GM12878 (cell line): ENCODE measurements at regions not wholly inside any gene's neighbourhood (a gene's known extent, or its start where the extent isn't known, plus 50 kb on each side); places are given as distances from the start of the nearest gene placed in this dataset.

ENCODE experiments used
- ATAC-seq: fragments of 200-7000 bp; cut with Tn5 transposase; 3 replicates; pipeline ENCODE4 v1.9.1; 2020; ENCODE audit warnings: mild to moderate bottlenecking, moderate library complexity
- BruUV-seq: library from RNA; stranded (reverse); fragments of 400-500 nt; replicated peaks from 2 replicates; lab custom pipeline; 2021; lab: Mats Ljungman, UMichigan
- CTCF ChIA-PET: fragments of 300-600 bp; sonication (Branson Sonifier 250); formaldehyde crosslinking; extraction: SDS; loops from one replicate; lab custom pipeline; 2021; ENCODE audit warnings: inconsistent platforms; lab: Yijun Ruan, JAX
- POLR2A ChIA-PET: fragments of 350-600 bp; formaldehyde crosslinking; extraction: SDS; loops from one replicate; lab custom pipeline; 2021; ENCODE audit warnings: inconsistent platforms; lab: Charles Lee
- RAD21 ChIA-PET: fragments of 300-600 bp; sonication (Branson Sonifier 250); formaldehyde crosslinking; loops from one replicate; lab custom pipeline; 2023; ENCODE audit warnings: antibody characterized with exemption; ENCODE audit not compliant: unreplicated experiment; lab: Charles Lee
- SMC1A ChIA-PET: fragments of 300-600 bp; sonication (Branson Sonifier 250); formaldehyde crosslinking; loops from one replicate; lab custom pipeline; 2023; ENCODE audit not compliant: unreplicated experiment, uncharacterized antibody; lab: Charles Lee
- DNase-seq: peaks from one replicate; pipeline ENCODE4 v3.0.0-alpha.2; 2011; ENCODE audit warnings: low read depth, low spot score
- FAIRE-seq: peaks from 3 replicates; lab custom pipeline; 2011; peaks lifted over from hg19 to GRCh38; lab: Jason Lieb, UNC
- H2AFZ ChIP-seq: 2 replicates; pipeline ENCODE4 v1.6.0; 2011; ENCODE audit warnings: low read depth, low read length, control low read depth; ENCODE audit not compliant: control insufficient read depth
- H3K27ac ChIP-seq: 2 replicates; pipeline ENCODE4 v1.5.1; 2011; ENCODE audit warnings: control low read depth; ENCODE audit not compliant: control insufficient read depth, insufficient read depth
- H3K27me3 ChIP-seq, 2 experiments: replicated peaks in 1 of 2; 2 replicates each; pipeline versions ENCODE4 v1.6.0 to v1.6.1; 2011; ENCODE audit warnings: low read length in 1 of 2; ENCODE audit not compliant: control insufficient read depth in 2 of 2, insufficient read depth in 2 of 2
- H3K36me3 ChIP-seq, 2 experiments: 2 replicates each; pipeline ENCODE4 v1.5.1; 2011; ENCODE audit warnings: low read length in 1 of 2; ENCODE audit not compliant: control insufficient read depth in 2 of 2, insufficient read depth in 2 of 2
- H3K4me1 ChIP-seq: 2 replicates; pipeline ENCODE4 v1.6.1; 2011; ENCODE audit warnings: mild to moderate bottlenecking, low read length, moderate library complexity, mixed read lengths; ENCODE audit not compliant: control insufficient read depth, insufficient read depth
- H3K4me2 ChIP-seq: 2 replicates; pipeline ENCODE4 v1.6.0; 2011; ENCODE audit warnings: control low read depth; ENCODE audit not compliant: control insufficient read depth, insufficient read depth
- H3K4me3 ChIP-seq: fragments of 200-600 bp; sonication (generic); 2 replicates; pipeline ENCODE4 v1.5.1; 2016
- H3K79me2 ChIP-seq: 2 replicates; pipeline ENCODE4 v1.6.0; 2011; ENCODE audit warnings: low read length; ENCODE audit not compliant: control insufficient read depth, insufficient read depth
- H3K9ac ChIP-seq: 2 replicates; pipeline ENCODE4 v1.8.0; 2011; ENCODE audit warnings: low read length, control low read depth, mixed read lengths; ENCODE audit not compliant: control insufficient read depth, insufficient read depth
- H3K9me3 ChIP-seq: replicated peaks from 3 replicates; pipeline ENCODE4 v1.5.1; 2011; ENCODE audit warnings: mild to moderate bottlenecking, low read length; ENCODE audit not compliant: control insufficient read depth, insufficient read depth
- H4K20me1 ChIP-seq: 2 replicates; pipeline ENCODE4 v1.6.0; 2011; ENCODE audit not compliant: control insufficient read depth, insufficient read depth
- CEBPZ ChIP-seq: fragments of 150-350 bp; IDR thresholded peaks from 2 replicates; pipeline ENCODE4 v1.6.1; 2016; ENCODE audit warnings: low read depth, low read length
- ETV6 ChIP-seq, 2 experiments: fragments of 450-650 bp in 1 of 2; IDR thresholded peaks in 1 of 2; conservative IDR thresholded peaks in 1 of 2; 2 replicates each; pipeline ENCODE4 v1.6.1; 2014; ENCODE audit warnings: antibody characterized with exemption in 1 of 2, borderline replicate concordance in 1 of 2, low read depth in 1 of 2, mild to moderate bottlenecking in 1 of 2, moderate library complexity in 1 of 2
- WGBS: methylation state at CpG from one replicate; pipeline ENCODE4 v1.1.6; 2016; ENCODE audit warnings: low lambda C conversion rate; ENCODE audit not compliant: insufficient replicate concordance, insufficient coverage; ENCODE audit errors: missing lambda C conversion rate; 5-methylcytosine and 5-hydroxymethylcytosine counted together
- in situ Hi-C: fragments of 300-500 bp; cut with MboI; formaldehyde crosslinking; loops from 9 replicates; pipeline ENCODE4 v1.14.3; 2018; ENCODE audit warnings: mixed read lengths
- intact Hi-C: fragments of 100-400 bp; cut with micrococcal nuclease; formaldehyde crosslinking; loops from one replicate; pipeline ENCODE4 v1.14.2; 2022; ENCODE audit not compliant: unreplicated experiment
- TF ChIP-seq, protein P1 (sequence below): fragments of 450-650 bp; IDR thresholded peaks from 2 replicates; pipeline ENCODE4 v1.6.1; 2017; ENCODE audit warnings: low read depth, mild to moderate bottlenecking, moderate library complexity
- TF ChIP-seq, protein P2 (sequence below): IDR thresholded peaks from 2 replicates; pipeline ENCODE4 v1.6.1; 2012; ENCODE audit warnings: low read depth, low read length, improper control_type of control experiment
- TF ChIP-seq, protein P3 (sequence below): fragments of 450-650 bp; IDR thresholded peaks from 2 replicates; pipeline ENCODE4 v1.6.1; 2017; ENCODE audit warnings: borderline replicate concordance

DNA sequence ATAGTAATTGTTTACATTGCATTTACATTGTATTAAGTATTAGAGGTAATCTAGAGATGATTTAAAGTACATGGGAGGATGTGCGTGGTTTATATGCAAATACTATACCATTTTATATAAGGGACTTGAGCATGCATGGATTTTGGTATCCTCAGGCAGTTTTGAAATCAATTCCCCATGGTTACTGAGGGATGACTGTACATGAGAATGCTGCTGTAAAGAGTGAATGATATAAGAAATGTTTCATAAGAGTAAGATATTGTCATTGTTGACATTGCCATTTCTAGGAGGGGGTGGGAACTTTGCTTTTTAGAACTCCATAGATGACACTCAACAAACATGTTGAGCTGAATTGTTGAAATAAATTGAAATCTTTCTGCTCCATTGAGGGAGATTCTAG, 185.0 kb downstream of the SEMA6A start:
- in situ Hi-C loops = no loop called here
- DNase-seq (no peak), FAIRE-seq (no peak), ATAC-seq (no peak)
- H3K36me3 ChIP-seq = no peaks in the 10 kb centered on the region
- no peaks in the 10 kb centered on the region for H3K27me3 ChIP-seq
- H3K4me2 ChIP-seq = no peak overlapping the region
- H3K4me1 ChIP-seq = no peaks in the 10 kb centered on the region
- BruUV-seq = no TSS peak
- 82% methylated on average over 1 of the region's 1 CpG for WGBS
- H3K27ac ChIP-seq = no peak overlapping the region
- RAD21 ChIA-PET = no interaction called here
- SMC1A ChIA-PET = no interaction called here
- no peak overlapping the region for H3K9ac ChIP-seq
- CTCF ChIA-PET = no interaction called here
- no peak overlapping the region for H2AFZ ChIP-seq
- POLR2A ChIA-PET = no interaction called here
- no peaks in the 10 kb centered on the region for H3K79me2 ChIP-seq
- H4K20me1 ChIP-seq = no peaks in the 10 kb centered on the region
- no peak overlapping the region for H3K4me3 ChIP-seq
- H3K9me3 ChIP-seq = no peaks in the 10 kb centered on the region
- intact Hi-C loops = no loop called here
- TF ChIP-seq, protein P1, sequence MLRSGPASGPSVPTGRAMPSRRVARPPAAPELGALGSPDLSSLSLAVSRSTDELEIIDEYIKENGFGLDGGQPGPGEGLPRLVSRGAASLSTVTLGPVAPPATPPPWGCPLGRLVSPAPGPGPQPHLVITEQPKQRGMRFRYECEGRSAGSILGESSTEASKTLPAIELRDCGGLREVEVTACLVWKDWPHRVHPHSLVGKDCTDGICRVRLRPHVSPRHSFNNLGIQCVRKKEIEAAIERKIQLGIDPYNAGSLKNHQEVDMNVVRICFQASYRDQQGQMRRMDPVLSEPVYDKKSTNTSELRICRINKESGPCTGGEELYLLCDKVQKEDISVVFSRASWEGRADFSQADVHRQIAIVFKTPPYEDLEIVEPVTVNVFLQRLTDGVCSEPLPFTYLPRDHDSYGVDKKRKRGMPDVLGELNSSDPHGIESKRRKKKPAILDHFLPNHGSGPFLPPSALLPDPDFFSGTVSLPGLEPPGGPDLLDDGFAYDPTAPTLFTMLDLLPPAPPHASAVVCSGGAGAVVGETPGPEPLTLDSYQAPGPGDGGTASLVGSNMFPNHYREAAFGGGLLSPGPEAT = no peak

GRCh38 chr5:116388564-116389258, 185.9 kb downstream of the SEMA6A start:
- Histone ChIP-seq H3K27ac (no peak overlapping the region), H3K36me3 (no peaks in the 10 kb centered on the region), H3K79me2 (no peaks in the 10 kb centered on the region), H3K9ac (no peak overlapping the region), H3K4me1 (no peaks in the 10 kb centered on the region), H3K4me3 (no peak overlapping the region), H3K27me3 (no peaks in the 10 kb centered on the region), H4K20me1 (no peaks in the 10 kb centered on the region), H3K4me2 (no peak overlapping the region), H3K9me3 (no peaks in the 10 kb centered on the region), H2AFZ (no peak overlapping the region)
- in situ Hi-C loops (no loop called here), intact Hi-C loops (no loop called here)
- ChIA-PET POLR2A (no interaction called here), SMC1A (no interaction called here), CTCF (interaction anchor here (0.7 kb wide), 1 partner anchor 10 kb away, joined by 3 read pairs; no protein-coding TSS in a partner anchor), RAD21 (no interaction called here)
- FAIRE-seq (no peak), DNase-seq (no peak), ATAC-seq (no peak)
- 74% methylated on average over 10 of the region's 11 CpGs for WGBS
- BruUV-seq = no TSS peak
- no peak for TF ChIP-seq CEBPZ
- TF ChIP-seq, protein P2, sequence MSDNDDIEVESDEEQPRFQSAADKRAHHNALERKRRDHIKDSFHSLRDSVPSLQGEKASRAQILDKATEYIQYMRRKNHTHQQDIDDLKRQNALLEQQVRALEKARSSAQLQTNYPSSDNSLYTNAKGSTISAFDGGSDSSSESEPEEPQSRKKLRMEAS = no peak
- TF ChIP-seq, protein P3, sequence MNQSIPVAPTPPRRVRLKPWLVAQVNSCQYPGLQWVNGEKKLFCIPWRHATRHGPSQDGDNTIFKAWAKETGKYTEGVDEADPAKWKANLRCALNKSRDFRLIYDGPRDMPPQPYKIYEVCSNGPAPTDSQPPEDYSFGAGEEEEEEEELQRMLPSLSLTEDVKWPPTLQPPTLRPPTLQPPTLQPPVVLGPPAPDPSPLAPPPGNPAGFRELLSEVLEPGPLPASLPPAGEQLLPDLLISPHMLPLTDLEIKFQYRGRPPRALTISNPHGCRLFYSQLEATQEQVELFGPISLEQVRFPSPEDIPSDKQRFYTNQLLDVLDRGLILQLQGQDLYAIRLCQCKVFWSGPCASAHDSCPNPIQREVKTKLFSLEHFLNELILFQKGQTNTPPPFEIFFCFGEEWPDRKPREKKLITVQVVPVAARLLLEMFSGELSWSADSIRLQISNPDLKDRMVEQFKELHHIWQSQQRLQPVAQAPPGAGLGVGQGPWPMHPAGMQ = no peak
- TF ChIP-seq, protein P1 = no peak
- no peak for TF ChIP-seq ETV6 (conservative IDR thresholded peaks at IDR 0.05 in 1 of 2, IDR thresholded peaks at IDR 0.05 in 1 of 2; ENCODE audit: borderline replicate concordance in 1 of 2, low read depth in 1 of 2)
